ENCODE measurements at regions not wholly inside any gene's neighbourhood (a gene's known extent, or its start where the extent isn't known, plus 50 kb on each side); places are given as distances from the start of the nearest gene placed in this dataset.

DNA sequence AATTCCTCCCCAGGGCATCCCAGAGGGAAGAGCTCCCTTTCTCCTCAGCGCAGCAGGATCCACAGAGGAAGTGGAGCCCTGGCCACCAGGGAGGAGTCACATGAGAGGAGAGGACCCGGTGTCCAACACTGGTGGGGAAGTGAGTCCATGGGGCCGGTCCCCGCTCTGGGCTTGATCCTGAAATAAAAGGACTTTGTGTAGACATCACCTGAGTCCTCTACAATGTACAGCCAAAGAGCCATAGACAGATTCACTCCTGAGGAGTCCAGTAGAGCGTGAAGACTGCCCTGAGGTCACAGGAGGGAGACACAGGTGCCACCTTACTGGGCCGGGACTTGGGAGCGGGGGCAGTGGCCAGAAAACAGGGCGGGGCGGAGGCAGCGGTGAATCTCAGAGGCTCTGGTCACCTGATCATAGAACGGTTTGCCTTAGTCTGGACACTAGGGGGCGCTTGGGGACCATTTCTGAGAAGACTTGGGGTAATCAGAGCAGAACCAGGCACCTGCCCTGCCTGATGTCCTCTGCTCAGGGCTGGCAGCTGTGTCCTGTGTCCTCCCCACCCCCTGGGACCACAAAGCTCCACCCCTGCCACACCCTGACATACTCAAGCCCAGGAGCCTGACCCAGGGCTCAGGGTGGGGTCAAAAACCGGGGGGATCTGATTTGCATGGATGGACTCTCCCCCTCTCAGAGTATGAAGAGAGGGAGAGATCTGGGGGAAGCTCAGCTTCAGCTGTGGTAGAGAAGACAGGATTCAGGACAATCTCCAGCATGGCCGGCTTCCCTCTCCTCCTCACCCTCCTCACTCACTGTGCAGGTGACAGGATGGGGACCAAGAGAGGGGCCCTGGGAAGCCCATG is 112.7 kb downstream of the VPREB1 start (continued):
- TF ChIP-seq RERE (CRISPR knock-in tag; IDR thresholded peaks at IDR 0.05; ENCODE audit: borderline replicate concordance) (0 out of 2 replicates have a peak, but pooled peaks have one; percentile 38), EP400 (IDR thresholded peaks at IDR 0.05) (no peak), ZC3H11A (IDR thresholded peaks at IDR 0.05; ENCODE audit: low read depth, low read length) (peak; percentile 94), JUND (IDR thresholded peaks at IDR 0.05; ENCODE audit: borderline replicate concordance, low read depth, low read length) (peak; percentile 85), JUND (tag; IDR thresholded peaks at IDR 0.05; ENCODE audit: borderline replicate concordance, low read depth, low read length) (peak; percentile 40; the same call in 1 of the 3 replicates), CBFA2T2 (conservative IDR thresholded peaks at IDR 0.05) (peak; percentile 81), BRCA1 (IDR thresholded peaks at IDR 0.05) (no peak), BRCA1 (CRISPR knock-in tag; IDR thresholded peaks at IDR 0.05) (0 out of 2 replicates have a peak, but pooled peaks have one; percentile 26), BHLHE40 (IDR thresholded peaks at IDR 0.05; ENCODE audit: low read length) (peak; percentile 98), NFIX (CRISPR knock-in tag; IDR thresholded peaks at IDR 0.05; ENCODE audit: low read depth) (no peak), RBM39 (optimal IDR thresholded peaks at IDR 0.05; ENCODE audit: low read depth, low read length) (peak; percentile 65), POLR2G (IDR thresholded peaks at IDR 0.05; ENCODE audit: low read depth, low read length) (no peak), SMAD4 (CRISPR knock-in tag; conservative IDR thresholded peaks at IDR 0.05) (peak; percentile 79), BMI1 (IDR thresholded peaks at IDR 0.05; ENCODE audit: low read length) (peak; percentile 56; the same call in 1 of the 2 replicates), HCFC1 (IDR thresholded peaks at IDR 0.05; ENCODE audit: low read depth, low read length) (peak; percentile 63), CTBP1 (IDR thresholded peaks at IDR 0.05; ENCODE audit: borderline replicate concordance) (peak; percentile 96), ZC3H4 (CRISPR knock-in tag; IDR thresholded peaks at IDR 0.05; ENCODE audit: borderline replicate concordance) (peak; percentile 13; the same call in 1 of the 2 replicates), DACH1 (IDR thresholded peaks at IDR 0.05; ENCODE audit: partially characterized antibody) (peak; percentile 80), PTBP1 (IDR thresholded peaks at IDR 0.05; ENCODE audit: low read depth, low read length) (no peak), RAD21 (CRISPR knock-in tag; conservative IDR thresholded peaks at IDR 0.05 in 1 of 2, IDR thresholded peaks at IDR 0.05 in 1 of 2) (peak in 1 of 2 experiments; percentile 98; a peak in 3 of 4 replicates), ZNF384 (IDR thresholded peaks at IDR 0.05; ENCODE audit: low read depth, low read length) (peak; percentile 54; the same call in 1 of the 2 replicates), ZNF75A (CRISPR knock-in tag; IDR thresholded peaks at IDR 0.05) (no peak), DNMT1 (IDR thresholded peaks at IDR 0.05) (no peak), ZBTB1 (CRISPR knock-in tag; IDR thresholded peaks at IDR 0.05; ENCODE audit: borderline replicate concordance, low read depth) (0 out of 2 replicates have a peak, but pooled peaks have one; percentile 70), KDM1A (IDR thresholded peaks at IDR 0.05) (peak in 1 of 2 experiments; percentile 87)
